Activated CD8-positive, alpha-beta memory T cell treated with anti-CD3 and anti-CD28 coated beads for 1 hour (primary cell): ENCODE measurements at regions not wholly inside any gene's neighbourhood (a gene's known extent, or its start where the extent isn't known, plus 50 kb on each side); places are given as distances from the start of the nearest gene placed in this dataset.

ENCODE experiments used
- DNase-seq, 2 donors: peaks; one replicate each; pipeline ENCODE4 v3.0.0-alpha.2; 2020; ENCODE audit warnings: low read depth in 1 of 2; ENCODE audit errors: extremely low read depth in 1 of 2

DNA sequence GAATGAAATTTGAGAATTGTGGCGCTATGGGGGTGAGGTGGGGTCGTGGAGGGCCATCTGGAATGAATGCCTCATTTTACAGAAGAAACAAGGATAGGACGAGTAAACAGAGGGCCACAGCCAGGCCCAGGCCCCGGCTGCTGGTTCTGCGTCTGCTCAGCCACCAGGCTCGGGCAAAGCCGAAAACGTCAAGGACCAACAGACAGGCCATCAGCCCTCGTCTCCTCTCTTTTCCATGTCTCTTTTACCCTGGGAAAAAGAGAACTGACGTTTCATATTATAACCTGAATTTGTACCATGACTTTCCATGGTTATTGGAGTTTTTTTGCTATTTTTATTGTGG, 212.4 kb upstream of the ARID1B start:
- DNase-seq: no peak

DNA sequence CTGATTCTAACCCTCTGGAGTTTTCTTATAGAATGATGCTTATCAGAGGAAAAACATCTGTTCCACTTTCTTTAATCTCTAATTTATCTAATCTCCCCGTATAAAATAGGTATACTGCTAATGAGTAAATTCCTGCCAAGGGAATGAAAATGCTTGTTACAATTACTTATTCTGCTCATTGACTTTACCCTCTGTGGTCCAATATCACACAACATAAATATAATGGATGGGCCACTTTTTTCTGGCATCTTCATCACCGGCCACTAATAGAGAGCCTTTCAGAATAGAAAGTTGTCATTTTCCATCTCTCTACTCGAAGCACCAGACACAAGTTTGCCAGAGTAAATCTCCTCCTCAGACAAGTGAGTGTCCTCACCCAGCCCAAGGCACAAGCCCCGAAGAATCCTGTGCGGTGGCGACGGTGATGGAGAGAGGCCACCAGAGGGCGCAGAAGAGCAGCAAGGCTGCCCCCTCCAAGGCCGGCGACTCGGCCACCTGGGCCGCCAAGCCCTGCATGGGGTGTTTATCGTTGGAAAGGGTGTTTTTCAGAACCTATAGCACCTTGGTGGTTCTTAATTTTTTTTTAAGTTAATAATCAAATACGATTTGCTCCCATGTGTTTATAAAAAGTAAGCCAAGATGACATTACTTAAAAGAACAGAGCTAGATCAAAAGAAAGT, 212.9 kb upstream of the ARID1B start:
- peak; percentile 42 to 66 for DNase-seq

DNA sequence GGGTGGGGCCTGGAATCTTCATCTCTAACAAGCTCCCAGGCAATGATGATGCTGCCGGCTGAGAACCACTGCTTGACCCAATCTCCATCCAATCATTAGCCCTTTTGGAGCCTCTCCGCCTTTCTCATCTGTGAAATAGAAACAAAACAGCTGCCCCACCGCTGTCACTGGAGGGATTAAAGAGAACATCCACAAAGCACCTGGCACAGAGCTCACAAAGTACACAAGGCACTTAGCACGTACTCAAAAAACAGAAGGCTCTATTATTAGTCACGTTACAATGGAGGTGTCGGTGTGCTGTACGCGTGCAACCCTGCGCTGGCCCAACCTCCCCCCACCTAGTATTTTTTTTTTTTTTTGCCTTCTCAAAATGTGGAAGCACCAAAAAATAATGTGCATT, 213.5 kb upstream of the ARID1B start:
- no peak for DNase-seq

DNA sequence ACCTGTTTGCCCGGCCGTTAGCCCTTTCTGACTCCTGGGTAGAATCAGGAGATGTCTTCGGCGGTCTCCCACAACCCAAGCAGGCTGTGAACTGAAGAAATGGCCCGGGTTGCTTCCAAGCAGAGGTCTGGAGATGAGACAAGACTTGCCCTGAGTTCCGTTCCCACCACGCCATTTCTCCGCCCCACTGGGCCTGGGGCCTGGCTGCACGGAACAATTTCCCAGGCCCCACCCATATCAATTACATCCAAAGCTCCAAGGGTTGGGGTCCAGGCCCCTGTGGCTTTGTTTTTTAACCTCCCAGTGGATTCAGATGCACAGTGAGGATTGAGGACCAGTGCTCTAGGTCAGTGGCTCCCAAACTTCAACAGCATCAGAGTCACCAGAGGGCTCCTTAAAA, 214.5 kb upstream of the ARID1B start:
- no peak for DNase-seq

DNA sequence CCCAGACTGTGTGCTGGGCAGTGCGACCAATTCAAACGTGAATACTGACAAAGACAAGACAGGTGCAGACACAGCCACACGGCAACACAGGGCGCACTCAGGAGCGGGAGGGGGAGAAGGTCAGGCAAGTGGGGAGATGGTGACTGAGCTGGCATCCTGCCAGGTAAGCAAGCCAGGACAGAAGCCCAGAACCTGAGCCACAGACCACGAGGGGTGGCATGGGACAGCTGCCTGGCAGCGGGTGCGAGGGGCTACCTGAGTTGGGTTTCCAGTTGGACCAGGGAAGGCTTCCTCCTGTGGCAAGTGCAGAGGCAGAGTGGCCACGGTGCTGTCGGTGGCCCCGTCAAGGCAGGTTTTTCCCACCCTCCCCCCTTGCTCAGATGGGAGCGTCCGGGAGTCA, 215.2 kb upstream of the ARID1B start:
- DNase-seq: no peak

DNA sequence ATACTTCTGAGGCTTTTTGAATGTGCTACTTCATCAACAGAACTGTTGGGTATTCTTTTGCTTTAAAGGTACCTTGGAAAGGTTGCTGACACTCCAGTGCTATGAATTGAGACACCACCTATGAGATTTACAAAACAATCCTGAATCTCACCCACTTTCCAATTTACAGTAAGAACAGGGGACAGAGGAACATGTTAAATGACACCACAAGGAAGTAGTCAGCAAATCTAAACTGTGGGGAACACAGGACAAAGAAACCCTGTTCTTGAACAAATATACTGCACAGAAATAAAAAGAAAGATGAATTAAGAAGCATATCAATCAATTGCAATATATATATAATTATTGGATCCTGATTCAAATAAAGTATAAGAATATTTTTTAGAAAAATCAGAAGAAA, 216.7 kb upstream of the ARID1B start:
- DNase-seq: no peak

DNA sequence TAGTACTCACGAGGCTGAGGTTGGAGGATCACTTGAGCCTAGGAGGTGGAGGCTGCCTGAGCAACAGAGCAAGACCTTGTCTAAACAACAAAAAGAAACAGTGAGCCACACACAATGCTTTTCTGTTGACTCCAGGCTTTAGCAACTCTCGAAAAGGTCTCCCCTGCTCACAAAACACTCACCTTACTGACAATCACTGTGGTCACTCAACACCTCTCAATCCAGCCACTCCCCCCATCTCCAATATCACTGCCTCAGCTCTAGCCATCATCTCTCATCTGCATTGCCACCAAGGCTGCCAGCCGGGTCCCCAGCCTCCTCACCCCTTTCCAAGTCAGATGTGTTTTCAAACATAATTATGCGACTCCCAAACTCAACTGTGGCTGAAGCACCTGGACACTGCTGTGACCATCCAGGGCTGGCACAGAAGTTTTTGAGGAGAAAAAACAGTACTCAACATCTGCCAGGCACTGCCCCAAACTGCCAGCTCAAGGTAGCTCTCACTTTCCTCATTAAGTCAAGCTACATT, 218.0 kb upstream of the ARID1B start:
- no peak for DNase-seq

DNA sequence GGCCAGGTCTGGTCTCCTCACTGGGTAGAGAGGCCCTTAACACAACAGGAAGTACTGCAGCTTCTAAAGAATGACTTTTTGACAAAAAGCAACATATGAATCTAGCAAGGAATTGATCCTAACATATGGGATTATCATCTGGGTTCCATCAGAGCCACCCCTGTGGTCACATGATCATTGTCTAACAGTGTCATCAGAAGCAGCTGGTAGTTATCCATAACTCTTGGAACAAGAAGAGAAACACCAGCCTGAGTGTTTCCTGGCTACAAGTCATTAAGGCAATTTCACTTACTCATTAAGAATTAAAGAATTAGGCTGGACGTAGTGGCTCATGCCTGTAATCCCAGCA, 219.3 kb upstream of the ARID1B start:
- no peak for DNase-seq

DNA sequence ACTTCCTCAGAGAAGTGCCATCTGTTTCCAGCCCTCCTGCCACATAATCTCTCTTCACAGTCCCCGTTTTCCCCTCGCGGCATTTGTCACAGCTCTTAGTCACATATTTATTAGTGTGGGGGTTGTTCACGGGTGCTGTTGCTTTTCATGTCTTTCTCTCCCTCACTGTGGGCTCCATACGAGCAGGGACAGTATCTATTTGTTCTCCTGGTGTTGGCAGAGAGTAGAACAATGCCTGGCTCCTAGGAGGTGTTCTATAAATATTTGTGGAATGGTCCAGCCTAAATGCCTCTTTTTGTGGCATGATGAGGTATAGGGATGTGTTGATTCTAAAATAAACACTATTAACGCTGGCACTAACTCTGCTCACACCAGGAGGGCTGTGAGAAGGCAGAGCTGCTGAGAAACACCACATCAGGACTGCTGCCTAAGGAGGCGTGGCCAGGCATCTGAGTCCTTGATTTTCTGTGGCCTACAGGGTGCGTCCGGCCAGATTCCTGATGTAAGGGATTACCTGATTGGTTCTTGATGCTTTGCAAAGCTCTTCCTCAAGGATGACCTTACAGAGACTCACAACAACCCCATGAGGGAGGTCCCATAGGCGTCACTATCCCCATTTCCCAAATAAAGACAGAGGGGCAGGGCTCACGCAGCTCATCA, 219.8 kb upstream of the ARID1B start:
- DNase-seq: no peak

DNA sequence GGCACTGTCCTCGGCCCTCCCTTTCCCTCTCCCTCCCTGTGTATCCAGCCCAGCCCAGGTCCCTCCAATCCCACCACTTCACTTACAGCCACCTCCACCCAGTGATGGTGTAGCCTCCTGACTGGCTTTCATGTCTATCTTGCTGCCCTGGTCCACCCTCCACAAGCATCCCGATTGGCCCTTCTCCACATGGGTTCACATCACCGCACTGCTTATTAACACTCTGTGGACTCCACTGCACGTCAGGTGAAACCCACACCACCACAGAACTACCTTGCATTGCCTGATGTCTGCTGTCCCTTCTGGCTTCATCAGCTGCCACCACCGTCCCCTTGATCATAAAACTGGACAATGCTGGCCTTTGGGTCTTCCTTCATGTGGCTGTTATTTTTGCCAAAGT, 220.4 kb upstream of the ARID1B start:
- no peak for DNase-seq

DNA sequence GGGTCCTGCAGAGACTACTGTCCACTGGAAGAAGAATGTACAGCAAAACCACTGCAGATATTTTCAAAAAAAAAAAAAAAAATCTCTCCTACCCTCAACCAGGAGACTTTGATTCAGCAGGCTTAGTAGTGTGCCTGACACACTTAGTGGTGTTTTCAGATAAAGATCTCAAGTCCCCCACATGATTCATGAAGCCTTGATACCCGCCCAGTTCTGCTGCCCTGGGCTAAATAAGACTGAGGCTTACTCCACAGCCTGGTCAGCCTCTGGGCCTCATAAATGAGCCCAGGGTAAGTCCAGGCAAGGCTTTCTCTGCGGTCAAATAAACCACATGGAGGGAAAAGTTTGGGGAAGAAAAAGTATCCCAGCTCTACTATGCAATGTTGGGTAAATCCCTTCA, 222.1 kb upstream of the ARID1B start:
- no peak for DNase-seq

DNA sequence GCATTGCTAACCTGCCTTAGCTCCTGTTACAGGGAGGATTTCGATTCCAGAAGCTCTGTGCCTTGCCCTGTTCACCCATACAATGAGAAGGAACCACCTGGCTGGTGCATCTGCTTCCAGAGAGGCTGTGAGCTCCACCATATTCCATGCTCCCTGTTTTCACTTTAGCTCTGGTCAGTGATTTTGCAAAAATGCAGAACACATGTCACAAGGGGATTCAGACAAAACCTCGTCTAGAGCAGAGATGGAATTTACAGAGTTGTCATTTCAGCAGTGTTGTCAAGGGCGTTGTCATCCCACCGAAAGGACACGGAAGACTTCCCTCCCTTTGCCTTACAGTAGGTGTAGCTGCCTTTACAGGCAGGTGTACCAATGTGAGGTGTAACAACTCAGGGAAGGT, 223.0 kb upstream of the ARID1B start:
- no peak for DNase-seq

DNA sequence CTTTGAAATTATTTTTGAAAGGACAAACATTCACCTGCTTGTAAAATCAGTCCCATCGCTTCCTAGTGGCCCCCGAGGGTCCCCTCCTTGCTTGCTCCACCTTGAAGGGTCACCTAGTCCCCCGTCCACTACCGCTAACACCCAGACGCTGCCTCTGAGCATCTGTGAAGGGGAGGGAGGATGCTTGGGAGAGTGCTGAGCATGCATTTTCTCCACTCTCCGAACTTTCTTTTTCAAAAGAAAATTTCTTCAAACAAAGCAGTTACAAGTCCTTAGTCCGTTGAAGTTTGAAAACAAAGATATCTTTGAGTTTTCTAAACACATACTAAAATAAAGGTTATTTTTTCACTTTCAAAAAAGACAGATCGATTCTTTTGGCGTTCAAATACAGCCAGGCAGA, 224.3 kb upstream of the ARID1B start:
- no peak for DNase-seq

DNA sequence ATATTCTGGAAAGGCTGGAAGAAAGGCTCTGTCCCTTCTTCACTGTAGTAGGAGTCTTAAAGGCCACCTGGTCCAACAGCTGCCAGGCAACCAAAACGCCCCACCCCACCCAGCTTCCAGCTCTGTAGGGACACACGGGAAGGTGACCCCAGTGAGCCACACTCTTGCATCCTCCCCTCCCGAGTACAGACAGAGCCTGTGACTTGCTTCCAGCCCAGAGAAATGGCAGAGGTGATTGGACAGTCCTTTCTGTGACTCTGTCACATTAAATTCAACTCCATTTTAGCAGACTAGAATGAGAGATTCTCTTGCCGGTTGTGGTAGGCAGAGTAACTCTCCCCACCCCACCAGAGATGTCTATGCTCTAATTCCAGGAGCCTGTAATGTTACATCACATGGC, 226.2 kb upstream of the ARID1B start:
- no peak for DNase-seq

DNA sequence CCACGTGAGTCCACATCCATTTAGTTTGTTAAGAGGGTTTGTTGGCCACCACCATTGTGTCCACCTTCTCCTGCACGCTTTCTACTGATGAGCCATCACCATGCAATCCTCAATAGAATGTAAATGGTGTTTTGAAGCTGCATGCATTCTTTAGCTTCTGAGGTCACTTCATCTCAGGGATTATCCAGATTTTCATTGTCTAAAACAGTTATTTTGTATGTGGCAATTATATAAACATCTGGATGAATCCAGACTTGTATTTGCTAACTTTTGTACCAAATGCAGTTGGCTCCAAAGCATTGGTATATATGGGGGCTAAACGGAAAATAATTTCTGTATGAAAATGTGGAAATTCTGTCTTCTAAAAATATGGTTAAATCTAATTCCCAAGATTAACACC, 231.2 kb upstream of the ARID1B start:
- DNase-seq: no peak

DNA sequence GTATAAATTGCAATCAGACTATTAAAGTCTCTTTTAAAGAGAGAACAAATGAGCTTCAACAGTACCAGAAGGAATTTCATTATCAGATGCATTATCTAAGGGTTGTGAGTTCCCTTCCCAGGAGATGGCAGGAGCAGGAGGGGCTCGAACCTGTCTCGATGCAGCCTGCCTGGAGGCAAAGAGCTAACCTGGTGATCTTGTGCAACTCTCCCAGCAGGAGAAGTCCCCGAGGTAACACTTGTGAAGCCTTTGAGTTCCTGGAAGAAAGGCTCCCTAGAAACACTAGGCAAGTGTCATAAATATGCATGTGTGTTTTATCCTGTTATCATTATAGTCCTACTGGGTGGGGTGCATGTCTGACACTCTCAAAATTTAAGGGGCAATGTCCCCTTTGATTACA, 232.2 kb upstream of the ARID1B start:
- DNase-seq: no peak

DNA sequence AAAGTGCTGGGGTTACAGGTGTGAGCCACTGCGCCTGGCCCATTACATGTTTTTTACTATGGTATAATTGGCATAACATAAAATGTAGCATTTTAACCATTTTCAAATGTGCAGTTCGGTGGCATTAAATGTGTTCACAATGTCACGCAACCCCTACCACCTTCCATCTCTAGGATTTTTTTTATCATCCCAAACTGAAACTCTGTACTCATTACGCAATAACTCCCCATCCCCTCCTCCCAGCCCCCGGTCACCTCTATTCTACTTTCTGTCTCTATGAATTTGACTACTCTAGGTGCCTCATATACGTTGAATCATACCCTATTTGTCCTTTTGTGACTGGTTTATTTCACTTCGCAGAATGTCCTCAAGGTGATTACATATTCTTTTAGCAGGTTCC, 233.1 kb upstream of the ARID1B start:
- no peak for DNase-seq

DNA sequence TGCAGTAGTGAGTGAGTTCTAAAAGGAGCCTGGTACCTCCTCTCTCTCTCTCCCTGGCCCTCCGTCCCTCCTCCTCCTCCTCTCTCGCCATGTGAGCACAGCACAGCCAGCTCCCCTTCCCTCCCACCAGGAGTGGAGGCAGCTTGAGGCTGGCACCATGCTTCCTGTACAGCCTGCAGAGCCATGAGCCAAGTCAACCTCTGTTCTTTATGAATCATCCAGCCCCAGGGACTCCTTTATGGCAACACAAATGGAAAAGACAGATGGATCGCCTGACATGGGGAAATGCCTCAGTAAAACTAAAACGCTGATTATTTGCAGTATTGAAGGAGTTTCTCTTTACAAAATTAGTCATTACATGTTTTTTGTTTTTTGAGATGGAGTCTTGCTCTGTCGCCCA, 233.7 kb upstream of the ARID1B start:
- no peak for DNase-seq

DNA sequence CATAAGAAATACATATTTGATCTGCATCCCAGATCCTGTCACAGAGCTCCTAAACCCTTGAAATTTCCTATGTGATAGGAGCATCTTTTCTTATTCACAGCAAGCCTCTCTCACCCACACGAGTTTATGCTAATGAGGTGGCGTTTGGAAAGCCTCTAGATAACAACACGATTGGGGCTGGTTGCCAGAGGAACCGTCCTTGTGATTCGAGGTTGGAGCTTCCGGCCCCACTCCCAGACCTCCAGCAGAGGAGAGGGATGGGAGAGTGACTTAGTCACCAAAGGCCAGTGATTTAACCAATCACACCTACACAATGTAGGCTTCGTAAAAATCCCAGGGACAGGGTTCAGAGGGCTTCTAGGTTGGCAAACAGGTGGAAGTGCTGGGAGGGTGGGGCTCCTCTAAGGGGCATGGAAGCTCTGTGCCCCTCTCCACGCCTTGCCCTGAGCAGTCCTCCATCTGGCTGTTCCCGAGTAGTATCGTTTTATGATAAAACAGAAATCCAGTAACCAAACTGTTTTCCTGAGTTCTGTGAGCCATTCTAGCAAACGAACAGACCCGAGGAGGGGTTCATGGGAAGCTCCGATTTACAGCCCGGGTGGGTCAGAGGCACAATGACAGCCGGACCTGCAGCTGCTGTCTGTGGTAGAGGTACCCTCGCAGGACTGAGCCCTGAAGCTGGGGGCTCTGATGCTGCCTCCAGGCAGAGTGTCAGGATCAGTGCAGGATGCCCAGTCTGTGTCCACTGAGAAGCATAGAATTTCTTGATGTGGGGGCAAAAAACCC, 238.1 kb upstream of the ARID1B start:
- no peak for DNase-seq

DNA sequence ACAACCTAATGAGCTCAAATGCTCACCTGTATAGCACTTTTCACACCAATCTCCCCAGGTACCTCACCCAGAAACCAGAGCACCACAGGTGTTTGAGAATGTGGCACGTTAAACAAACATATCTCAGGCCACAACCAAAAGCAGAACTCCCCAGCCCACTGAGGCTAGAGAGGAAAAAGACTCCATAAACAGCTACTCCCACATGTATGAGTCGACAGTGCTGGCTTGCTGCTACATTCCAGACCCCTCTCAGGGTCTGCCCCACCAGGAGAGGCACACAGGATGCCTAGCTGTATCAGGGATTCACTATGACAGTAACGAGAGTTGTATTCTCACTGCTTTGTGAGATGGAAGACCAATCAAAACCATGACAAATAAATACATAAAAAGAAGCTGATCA, 242.6 kb upstream of the ARID1B start:
- no peak for DNase-seq

DNA sequence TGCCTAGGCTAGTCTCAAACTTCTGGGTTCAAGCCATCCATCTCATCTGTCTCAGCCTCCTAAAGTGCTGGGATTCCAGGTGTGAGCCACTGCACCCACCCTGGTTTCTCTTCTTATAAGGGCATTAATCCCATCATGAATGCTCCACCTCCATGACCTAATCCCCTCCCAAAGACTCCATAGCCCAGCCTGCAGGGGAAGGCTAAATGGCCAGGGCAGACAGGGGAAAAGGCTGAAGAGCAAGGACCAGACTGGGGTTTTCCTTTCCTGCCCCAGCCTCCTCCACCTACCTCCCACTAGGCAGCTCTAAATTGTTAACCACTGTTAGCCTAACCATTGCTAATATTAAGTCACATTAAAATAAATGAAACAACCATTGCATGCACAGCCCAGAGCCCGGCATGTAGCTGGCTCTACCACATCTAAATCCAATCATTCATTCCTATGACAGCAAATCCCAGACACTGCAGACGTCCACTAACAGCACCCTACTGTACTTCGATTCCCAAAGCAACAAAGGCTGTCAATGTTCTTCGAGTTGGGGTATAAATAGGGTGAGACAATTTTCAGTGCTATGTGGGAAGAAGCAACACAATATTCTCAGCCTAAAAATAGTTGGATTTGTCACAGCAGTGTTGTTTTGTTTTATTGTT, 243.2 kb upstream of the ARID1B start:
- no peak for DNase-seq

DNA sequence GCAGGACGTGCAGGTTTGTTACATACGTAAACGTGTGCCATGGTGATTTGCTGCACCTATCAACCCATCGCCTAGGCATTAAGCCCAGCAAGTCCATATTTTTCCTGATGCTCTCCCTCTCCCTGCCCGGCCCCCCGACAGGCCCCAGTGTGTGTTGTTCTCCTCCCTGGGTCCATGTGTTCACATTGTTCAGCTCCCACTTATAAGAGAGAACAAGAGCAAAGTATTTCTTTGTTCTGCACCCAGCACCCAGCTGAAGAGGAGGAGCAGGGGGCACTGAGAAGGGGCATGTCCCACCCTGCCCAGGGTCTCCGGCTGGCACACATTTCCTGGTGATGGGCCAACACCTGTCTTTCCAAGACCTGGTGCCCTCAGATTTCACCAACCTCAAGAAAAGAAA, 251.1 kb upstream of the ARID1B start:
- no peak for DNase-seq
